HEK293T (cell line): ENCODE measurements at regions not wholly inside any gene's neighbourhood (a gene's known extent, or its start where the extent isn't known, plus 50 kb on each side); places are given as distances from the start of the nearest gene placed in this dataset.

ENCODE experiments used
- FOXM1 ChIP-seq: fragments of 450-650 bp; IDR thresholded peaks from 2 replicates; pipeline ENCODE4 v1.6.1; 2017; ENCODE audit warnings: mild to moderate bottlenecking, borderline replicate concordance
- TARDBP ChIP-seq: fragments of 450-650 bp; IDR thresholded peaks from 2 replicates; pipeline ENCODE4 v1.6.1; 2016

- no peak for TF ChIP-seq FOXM1
- TF ChIP-seq TARDBP: no peak
Observed at GRCh38 chr2:66362701-66363100, 72.2 kb upstream of the MEIS1 start.
